SK-N-MC (cell line): ENCODE measurements at regions not wholly inside any gene's neighbourhood (a gene's known extent, or its start where the extent isn't known, plus 50 kb on each side); places are given as distances from the start of the nearest gene placed in this dataset.

ENCODE experiments used
- DNase-seq: peaks from one replicate; pipeline ENCODE4 v3.0.0-alpha.2; 2011; ENCODE audit warnings: low read depth, low spot score
- H3K27ac ChIP-seq: fragments of 200-600 bp; sonication (generic); 2 replicates; pipeline ENCODE4 v1.5.1; 2016; ENCODE audit warnings: mixed run types
- H3K36me3 ChIP-seq: fragments of 200-600 bp; sonication (generic); 2 replicates; pipeline ENCODE4 v1.6.1; 2017; ENCODE audit warnings: antibody characterized with exemption, low read length, mixed read lengths; ENCODE audit not compliant: insufficient read depth
- H3K4me3 ChIP-seq: fragments of 200-600 bp; sonication (generic); 2 replicates; pipeline ENCODE4 v1.5.1; 2016
- H3K9ac ChIP-seq: fragments of 200-600 bp; sonication (generic); 2 replicates; pipeline ENCODE4 v1.8.0; 2017; ENCODE audit warnings: mixed run types, mixed read lengths; ENCODE audit not compliant: insufficient read length
- H3K9me3 ChIP-seq: fragments of 200-600 bp; sonication (generic); 2 replicates; pipeline ENCODE4 v1.6.1; 2017; ENCODE audit warnings: low read depth, mild to moderate bottlenecking, antibody characterized with exemption, low read length, moderate library complexity, mixed read lengths
- EZH2 ChIP-seq: fragments of 200-600 bp; sonication (generic); IDR thresholded peaks from one replicate; pipeline ENCODE4 v1.6.1; 2017; ENCODE audit warnings: antibody characterized with exemption
- FOXP2 ChIP-seq: optimal IDR thresholded peaks from 2 replicates; pipeline ENCODE3; 2011; ENCODE audit warnings: mild to moderate bottlenecking, moderate library complexity; ENCODE audit not compliant: insufficient read depth; ENCODE audit errors: extremely low read length, control extremely low read depth
- POLR2AphosphoS5 ChIP-seq: IDR thresholded peaks from 2 replicates; pipeline ENCODE4 v1.6.1; 2012; ENCODE audit warnings: mild to moderate bottlenecking, low read depth, low read length, borderline replicate concordance

- H3K4me3 ChIP-seq, result no peak overlapping the region
- no peak for DNase-seq
- no peaks in the 10 kb centered on the region for H3K36me3 ChIP-seq
- TF ChIP-seq FOXP2, result no peak
- TF ChIP-seq EZH2, result no peak
- TF ChIP-seq POLR2AphosphoS5, result no peak
- H3K9ac ChIP-seq, result no peak overlapping the region
- no peaks in the 10 kb centered on the region for H3K9me3 ChIP-seq
- no peak overlapping the region for H3K27ac ChIP-seq
These were observed 563.5 kb upstream of the CCDC54 start for GRCh38 chr3:106813742-106814141.

GRCh38 chr3:106814231-106814630 is 563.0 kb upstream of the CCDC54 start:
- Histone ChIP-seq H3K36me3 (no peaks in the 10 kb centered on the region), H3K4me3 (no peak overlapping the region), H3K9me3 (no peaks in the 10 kb centered on the region), H3K27ac (no peak overlapping the region), H3K9ac (no peak overlapping the region)
- no peak for TF ChIP-seq FOXP2
- no peak for TF ChIP-seq EZH2
- TF ChIP-seq POLR2AphosphoS5, result no peak
- DNase-seq, result no peak

GRCh38 chr3:106816838-106817237 is 560.4 kb upstream of the CCDC54 start:
- H3K36me3 ChIP-seq, result no peaks in the 10 kb centered on the region
- no peaks in the 10 kb centered on the region for H3K9me3 ChIP-seq
- no peak overlapping the region for H3K4me3 ChIP-seq
- no peak overlapping the region for H3K9ac ChIP-seq
- H3K27ac ChIP-seq, result no peak overlapping the region
- TF ChIP-seq EZH2 (no peak), FOXP2 (no peak), POLR2AphosphoS5 (no peak)
- no peak for DNase-seq

- no peaks in the 10 kb centered on the region for H3K9me3 ChIP-seq
- no peaks in the 10 kb centered on the region for H3K36me3 ChIP-seq
- H3K27ac ChIP-seq, result no peak overlapping the region
- DNase-seq, result no peak
- H3K9ac ChIP-seq, result no peak overlapping the region
- TF ChIP-seq POLR2AphosphoS5, result no peak
- TF ChIP-seq FOXP2, result no peak
- no peak for TF ChIP-seq EZH2
- H3K4me3 ChIP-seq, result no peak overlapping the region
These were observed 559.5 kb upstream of the CCDC54 start for GRCh38 chr3:106817706-106818105.

GRCh38 chr3:106819440-106819839 is 557.8 kb upstream of the CCDC54 start:
- H3K4me3 ChIP-seq, result no peak overlapping the region
- H3K9me3 ChIP-seq, result no peaks in the 10 kb centered on the region
- H3K36me3 ChIP-seq, result no peaks in the 10 kb centered on the region
- TF ChIP-seq EZH2 (no peak), FOXP2 (no peak), POLR2AphosphoS5 (no peak)
- no peak overlapping the region for H3K9ac ChIP-seq
- H3K27ac ChIP-seq, result no peak overlapping the region
- DNase-seq, result no peak

GRCh38 chr3:106820726-106821362 is 556.4 kb upstream of the CCDC54 start:
- DNase-seq, result no peak
- Histone ChIP-seq H3K36me3 (no peaks in the 10 kb centered on the region), H3K4me3 (no peak overlapping the region), H3K9me3 (no peaks in the 10 kb centered on the region), H3K9ac (no peak overlapping the region), H3K27ac (no peak overlapping the region)
- TF ChIP-seq POLR2AphosphoS5, result no peak
- no peak for TF ChIP-seq FOXP2
- TF ChIP-seq EZH2, result no peak

GRCh38 chr3:106821801-106822200 is 555.4 kb upstream of the CCDC54 start:
- no peak overlapping the region for H3K9ac ChIP-seq
- DNase-seq, result no peak
- H3K9me3 ChIP-seq, result no peaks in the 10 kb centered on the region
- no peak overlapping the region for H3K4me3 ChIP-seq
- no peak for TF ChIP-seq POLR2AphosphoS5
- TF ChIP-seq EZH2, result no peak
- TF ChIP-seq FOXP2, result no peak
- H3K27ac ChIP-seq, result no peak overlapping the region
- H3K36me3 ChIP-seq, result no peaks in the 10 kb centered on the region

- no peak overlapping the region for H3K9ac ChIP-seq
- H3K4me3 ChIP-seq, result no peak overlapping the region
- H3K36me3 ChIP-seq, result no peaks in the 10 kb centered on the region
- TF ChIP-seq FOXP2, result no peak
- TF ChIP-seq EZH2, result no peak
- no peak for TF ChIP-seq POLR2AphosphoS5
- DNase-seq, result no peak
- no peaks in the 10 kb centered on the region for H3K9me3 ChIP-seq
- no peak overlapping the region for H3K27ac ChIP-seq
These were observed 555.0 kb upstream of the CCDC54 start for GRCh38 chr3:106822204-106822603.

GRCh38 chr3:106823701-106824100 is 553.5 kb upstream of the CCDC54 start:
- H3K4me3 ChIP-seq, result no peak overlapping the region
- no peaks in the 10 kb centered on the region for H3K9me3 ChIP-seq
- no peaks in the 10 kb centered on the region for H3K36me3 ChIP-seq
- H3K9ac ChIP-seq, result no peak overlapping the region
- no peak for DNase-seq
- H3K27ac ChIP-seq, result no peak overlapping the region
- TF ChIP-seq POLR2AphosphoS5, result no peak
- TF ChIP-seq EZH2, result no peak
- TF ChIP-seq FOXP2, result no peak
